HL-60 (cell line): ENCODE measurements at regions not wholly inside any gene's neighbourhood (a gene's known extent, or its start where the extent isn't known, plus 50 kb on each side); places are given as distances from the start of the nearest gene placed in this dataset.

Source experiments
- CTCF ChIP-seq: IDR thresholded peaks from one replicate; pipeline ENCODE4 v1.5.1; 2011; ENCODE audit warnings: low read length, control low read depth, inconsistent platforms; ENCODE audit not compliant: insufficient read depth
- GABPA ChIP-seq: IDR thresholded peaks from 2 replicates; pipeline ENCODE4 v1.6.1; 2012; ENCODE audit warnings: low read depth
- POLR2AphosphoS5 ChIP-seq: IDR thresholded peaks from 2 replicates; pipeline ENCODE4 v1.6.1; 2012; ENCODE audit warnings: low read depth

GRCh38 chr20:17856837-17857605, 111.6 kb downstream of the SNX5 start:
- no peak for TF ChIP-seq CTCF
- no peak for TF ChIP-seq GABPA
- TF ChIP-seq POLR2AphosphoS5, result no peak
